ENCODE measurements at regions not wholly inside any gene's neighbourhood (a gene's known extent, or its start where the extent isn't known, plus 50 kb on each side); places are given as distances from the start of the nearest gene placed in this dataset.

DNA sequence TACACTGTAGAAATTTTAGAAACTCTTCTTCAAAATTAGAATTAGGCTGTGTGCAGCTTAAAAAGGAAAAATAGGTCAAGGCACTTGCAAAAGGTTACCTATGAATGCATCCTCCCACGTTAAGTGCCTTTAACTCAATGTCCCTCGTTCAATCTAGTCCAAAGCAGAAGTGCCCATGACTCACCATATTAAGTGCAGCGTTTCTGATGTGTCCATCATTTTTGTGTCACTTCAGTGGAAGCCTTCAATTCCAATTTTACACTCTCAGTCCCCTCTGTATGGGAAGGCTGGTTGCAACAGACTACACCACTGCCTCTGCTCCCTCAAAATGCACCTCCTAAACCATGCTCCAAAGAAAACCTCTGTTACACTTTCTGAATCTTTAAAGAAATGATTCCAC lies 53.4 kb downstream of the FOXB1 start:
- Histone ChIP-seq H3K4me1 (no peaks in the 10 kb centered on the region), H3K27ac (no peak overlapping the region), H3K4me3 (replicated peaks in 1 of 3) (no peak overlapping the region), H3K27me3 (no peaks in the 10 kb centered on the region), H3K9me3 (no peaks in the 10 kb centered on the region), H3K36me3 (no peaks in the 10 kb centered on the region)
- no peak for DNase-seq
- intact Hi-C loops (cut with DNase I): no loop called here
- 63 to 69% methylated on average over 3 of the region's 3 CpGs for WGBS, 2 donors
- TF ChIP-seq POLR2A (IDR thresholded peaks at IDR 0.05): no peak
- TF ChIP-seq, protein P1, sequence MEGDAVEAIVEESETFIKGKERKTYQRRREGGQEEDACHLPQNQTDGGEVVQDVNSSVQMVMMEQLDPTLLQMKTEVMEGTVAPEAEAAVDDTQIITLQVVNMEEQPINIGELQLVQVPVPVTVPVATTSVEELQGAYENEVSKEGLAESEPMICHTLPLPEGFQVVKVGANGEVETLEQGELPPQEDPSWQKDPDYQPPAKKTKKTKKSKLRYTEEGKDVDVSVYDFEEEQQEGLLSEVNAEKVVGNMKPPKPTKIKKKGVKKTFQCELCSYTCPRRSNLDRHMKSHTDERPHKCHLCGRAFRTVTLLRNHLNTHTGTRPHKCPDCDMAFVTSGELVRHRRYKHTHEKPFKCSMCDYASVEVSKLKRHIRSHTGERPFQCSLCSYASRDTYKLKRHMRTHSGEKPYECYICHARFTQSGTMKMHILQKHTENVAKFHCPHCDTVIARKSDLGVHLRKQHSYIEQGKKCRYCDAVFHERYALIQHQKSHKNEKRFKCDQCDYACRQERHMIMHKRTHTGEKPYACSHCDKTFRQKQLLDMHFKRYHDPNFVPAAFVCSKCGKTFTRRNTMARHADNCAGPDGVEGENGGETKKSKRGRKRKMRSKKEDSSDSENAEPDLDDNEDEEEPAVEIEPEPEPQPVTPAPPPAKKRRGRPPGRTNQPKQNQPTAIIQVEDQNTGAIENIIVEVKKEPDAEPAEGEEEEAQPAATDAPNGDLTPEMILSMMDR (IDR thresholded peaks at IDR 0.05): no peak

DNA sequence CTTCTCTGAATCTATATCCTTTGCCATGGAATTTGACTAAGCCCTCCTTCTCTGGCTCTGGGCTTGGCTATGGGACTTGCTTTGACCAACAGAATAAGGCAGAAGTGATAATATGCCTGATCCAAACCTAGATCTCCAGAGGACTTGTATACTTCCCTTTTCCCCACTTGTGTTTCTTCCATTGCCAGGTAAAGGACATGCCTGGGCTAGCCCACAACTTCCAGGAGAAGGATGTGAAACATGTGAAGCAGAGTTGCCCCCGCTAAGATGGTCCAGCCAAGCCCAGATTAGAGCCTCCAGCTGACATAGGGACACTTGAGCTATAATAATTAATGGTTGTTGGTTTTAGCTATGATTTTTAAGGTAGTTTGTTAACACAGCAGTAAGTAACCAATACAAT lies 55.1 kb downstream of the FOXB1 start:
- Histone ChIP-seq H3K27me3 (no peaks in the 10 kb centered on the region), H3K36me3 (no peaks in the 10 kb centered on the region), H3K4me1 (no peaks in the 10 kb centered on the region), H3K9me3 (no peaks in the 10 kb centered on the region), H3K27ac (no peak overlapping the region), H3K4me3 (replicated peaks in 1 of 3) (no peak overlapping the region)
- TF ChIP-seq POLR2A (IDR thresholded peaks at IDR 0.05): no peak
- TF ChIP-seq, protein P1 (IDR thresholded peaks at IDR 0.05): no peak
- intact Hi-C loops (cut with DNase I): no loop called here
- 81 to 95% methylated on average over 1 of the region's 1 CpG for WGBS, 2 donors
- no peak for DNase-seq

DNA sequence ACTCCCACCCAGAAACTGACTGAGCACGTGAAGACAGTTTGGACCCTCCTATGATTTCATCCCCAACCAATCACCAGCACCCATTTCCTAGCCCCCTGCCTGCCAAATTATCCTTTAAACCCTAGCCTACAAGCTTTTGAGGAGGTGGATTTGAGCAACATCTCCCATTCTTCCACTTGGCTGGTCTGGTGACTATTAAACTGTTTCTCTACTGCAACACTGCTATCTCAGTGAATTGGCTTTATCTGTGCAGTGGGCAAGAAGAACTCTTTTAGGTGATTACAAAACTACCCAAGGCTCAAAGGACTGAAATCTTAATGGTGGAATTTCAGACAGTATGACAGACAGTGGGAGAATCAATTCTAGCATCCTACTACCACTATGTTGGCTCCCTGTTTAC lies 57.6 kb downstream of the FOXB1 start:
- Histone ChIP-seq H3K4me3 (replicated peaks in 1 of 3) (no peak overlapping the region), H3K4me1 (no peaks in the 10 kb centered on the region), H3K9me3 (no peaks in the 10 kb centered on the region), H3K27ac (no peak overlapping the region), H3K27me3 (no peaks in the 10 kb centered on the region), H3K36me3 (no peaks in the 10 kb centered on the region)
- DNase-seq: no peak
- intact Hi-C loops (cut with DNase I): no loop called here
- WGBS, 2 donors: 97 to 100% methylated on average over 1 of the region's 1 CpG
- TF ChIP-seq POLR2A (IDR thresholded peaks at IDR 0.05): no peak
- TF ChIP-seq, protein P1 (IDR thresholded peaks at IDR 0.05): no peak

DNA sequence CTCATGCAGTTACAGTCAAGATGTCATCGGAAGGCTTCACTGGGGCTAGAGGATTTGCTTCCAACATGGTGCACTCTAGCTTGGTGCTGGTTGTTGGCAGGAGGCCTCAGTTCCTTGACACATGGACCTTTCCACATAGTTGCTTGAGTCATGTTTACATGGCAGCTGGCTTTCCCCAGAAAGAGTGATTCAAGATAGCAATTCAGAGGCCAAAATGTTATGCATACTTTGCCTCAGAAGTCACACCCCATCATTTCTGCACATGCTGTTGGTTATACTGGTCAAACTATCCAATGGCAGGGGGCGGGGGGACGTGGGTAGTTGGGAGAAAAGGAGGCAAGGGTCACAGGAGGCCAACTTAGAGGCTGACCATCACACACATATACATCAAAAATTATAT lies 58.7 kb downstream of the FOXB1 start:
- Histone ChIP-seq H3K4me1 (no peaks in the 10 kb centered on the region), H3K27me3 (no peaks in the 10 kb centered on the region), H3K4me3 (replicated peaks in 1 of 3) (no peak overlapping the region), H3K36me3 (no peaks in the 10 kb centered on the region), H3K9me3 (no peaks in the 10 kb centered on the region), H3K27ac (no peak overlapping the region)
- intact Hi-C loops (cut with DNase I): no loop called here
- DNase-seq: no peak
- WGBS, 2 donors: 77 to 80% methylated on average over 3 of the region's 3 CpGs
- no peak for TF ChIP-seq POLR2A (IDR thresholded peaks at IDR 0.05)
- TF ChIP-seq, protein P1 (IDR thresholded peaks at IDR 0.05): no peak

DNA sequence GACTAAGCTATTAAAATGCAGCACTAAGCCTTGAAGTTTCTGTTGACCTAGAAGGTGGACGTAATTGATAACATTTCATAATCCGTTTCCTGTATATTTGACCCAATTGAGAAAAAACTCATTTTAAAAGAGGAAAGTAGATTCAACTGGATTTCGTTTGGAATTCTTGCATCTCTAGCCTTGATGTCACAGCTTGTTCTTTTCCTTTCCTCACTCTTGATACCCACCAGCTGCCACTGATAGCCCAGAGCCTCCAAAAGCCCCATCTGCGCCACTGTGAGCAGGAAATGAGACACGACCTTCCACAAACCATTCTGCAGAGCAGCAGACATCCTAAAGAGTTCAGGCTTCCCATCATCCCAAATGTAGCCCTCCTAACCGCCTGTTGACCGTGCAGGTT lies 61.8 kb downstream of the FOXB1 start:
- Histone ChIP-seq H3K27me3 (no peaks in the 10 kb centered on the region), H3K4me3 (replicated peaks in 1 of 3) (no peak overlapping the region), H3K4me1 (no peaks in the 10 kb centered on the region), H3K36me3 (no peaks in the 10 kb centered on the region), H3K27ac (no peak overlapping the region), H3K9me3 (no peaks in the 10 kb centered on the region)
- no peak for DNase-seq
- 84 to 88% methylated on average over 7 of the region's 7 CpGs for WGBS, 2 donors
- intact Hi-C loops (cut with DNase I): no loop called here
- TF ChIP-seq POLR2A (IDR thresholded peaks at IDR 0.05): no peak
- TF ChIP-seq, protein P1 (IDR thresholded peaks at IDR 0.05): no peak
